Calu3 (cell line): ENCODE measurements at regions not wholly inside any gene's neighbourhood (a gene's known extent, or its start where the extent isn't known, plus 50 kb on each side); places are given as distances from the start of the nearest gene placed in this dataset.

ENCODE experiments used
- BruUV-seq: library from RNA; stranded (reverse); fragments of 400-500 nt; replicated peaks from 2 replicates; lab custom pipeline; 2021; lab: Mats Ljungman, UMichigan
- CTCF ChIA-PET: fragments of 300-600 bp; sonication (Branson Sonifier 250); formaldehyde crosslinking; loops from one replicate; lab custom pipeline; 2022; ENCODE audit warnings: antibody characterized with exemption; lab: Charles Lee
- DNase-seq: peaks from one replicate; pipeline ENCODE4 v3.0.0; 2022
- H3K27ac Mint-ChIP-seq: one replicate; pipeline ENCODE4 v1.8.0; 2022; ENCODE audit warnings: mixed read lengths; ENCODE audit not compliant: unreplicated experiment
- H3K27me3 Mint-ChIP-seq: one replicate; pipeline ENCODE4 v1.8.0; 2022; ENCODE audit warnings: mixed read lengths; ENCODE audit not compliant: unreplicated experiment
- H3K36me3 Mint-ChIP-seq: one replicate; pipeline ENCODE4 v1.8.0; 2022; ENCODE audit warnings: mild to moderate bottlenecking, moderate library complexity, mixed read lengths; ENCODE audit not compliant: insufficient read depth, unreplicated experiment
- H3K4me1 Mint-ChIP-seq: one replicate; pipeline ENCODE4 v1.8.0; 2022; ENCODE audit warnings: mild to moderate bottlenecking, low read depth, mixed read lengths; ENCODE audit not compliant: unreplicated experiment
- H3K4me3 Mint-ChIP-seq: one replicate; pipeline ENCODE4 v1.8.0; 2022; ENCODE audit warnings: mild to moderate bottlenecking, low read depth, moderate library complexity, mixed read lengths; ENCODE audit not compliant: unreplicated experiment
- H3K9me3 Mint-ChIP-seq: one replicate; pipeline ENCODE4 v1.8.0; 2022; ENCODE audit warnings: low read depth, mixed read lengths; ENCODE audit not compliant: unreplicated experiment
- CTCF ChIP-seq: fragments of 200-600 bp; IDR thresholded peaks from one replicate; pipeline ENCODE4 v1.8.0; 2022; ENCODE audit warnings: antibody characterized with exemption; ENCODE audit not compliant: unreplicated experiment
- intact Hi-C: fragments of 100-400 bp; cut with micrococcal nuclease; formaldehyde crosslinking; loops from one replicate; pipeline ENCODE4 v1.10.0; 2022; ENCODE audit not compliant: unreplicated experiment

- TF ChIP-seq CTCF: no peak
- peaks cover 5% of the 10 kb centered on the region for H3K36me3 Mint-ChIP-seq
- H3K4me1 Mint-ChIP-seq: no peaks in the 10 kb centered on the region
- peak; percentile 48 for DNase-seq
- H3K27ac Mint-ChIP-seq: no peak overlapping the region
- CTCF ChIA-PET: no interaction called here
- H3K27me3 Mint-ChIP-seq: peaks cover 60% of the 10 kb centered on the region
- H3K9me3 Mint-ChIP-seq: no peaks in the 10 kb centered on the region
- intact Hi-C loops: no loop called here
- H3K4me3 Mint-ChIP-seq: no peak overlapping the region
- BruUV-seq: no TSS peak
Observed at GRCh38 chr15:70324001-70324974, 226.6 kb upstream of the TLE3 start.

GRCh38 chr15:70323111-70323851 is 225.6 kb upstream of the TLE3 start:
- Mint-ChIP-seq H3K4me1 (no peaks in the 10 kb centered on the region), H3K27me3 (peaks cover 60% of the 10 kb centered on the region), H3K9me3 (no peaks in the 10 kb centered on the region), H3K4me3 (no peak overlapping the region), H3K36me3 (peaks cover 5% of the 10 kb centered on the region), H3K27ac (no peak overlapping the region)
- intact Hi-C loops: no loop called here
- no peak for DNase-seq
- no TSS peak for BruUV-seq
- CTCF ChIA-PET: no interaction called here
- TF ChIP-seq CTCF: no peak

GRCh38 chr15:70322051-70322668 is 224.4 kb upstream of the TLE3 start:
- Mint-ChIP-seq H3K27ac (no peak overlapping the region), H3K4me1 (no peaks in the 10 kb centered on the region), H3K9me3 (no peaks in the 10 kb centered on the region), H3K4me3 (no peak overlapping the region), H3K27me3 (peaks cover 58% of the 10 kb centered on the region), H3K36me3 (peaks cover 5% of the 10 kb centered on the region)
- BruUV-seq: no TSS peak
- no peak for DNase-seq
- intact Hi-C loops: no loop called here
- CTCF ChIA-PET: no interaction called here
- TF ChIP-seq CTCF: no peak

GRCh38 chr15:70321172-70321819 is 223.6 kb upstream of the TLE3 start:
- H3K27ac Mint-ChIP-seq: no peak overlapping the region
- peaks cover 58% of the 10 kb centered on the region for H3K27me3 Mint-ChIP-seq
- BruUV-seq: no TSS peak
- CTCF ChIA-PET: no interaction called here
- no peak for DNase-seq
- intact Hi-C loops: no loop called here
- H3K9me3 Mint-ChIP-seq: no peaks in the 10 kb centered on the region
- peaks cover 5% of the 10 kb centered on the region for H3K36me3 Mint-ChIP-seq
- no peak for TF ChIP-seq CTCF
- no peak overlapping the region for H3K4me3 Mint-ChIP-seq
- H3K4me1 Mint-ChIP-seq: no peaks in the 10 kb centered on the region
